Suppressor macrophage treated with lipopolysaccharide for 4 hours (primary cell): ENCODE measurements at regions not wholly inside any gene's neighbourhood (a gene's known extent, or its start where the extent isn't known, plus 50 kb on each side); places are given as distances from the start of the nearest gene placed in this dataset.

Experiments
- DNase-seq: peaks from one replicate; pipeline ENCODE4 v3.0.0-alpha.2; 2020

DNA sequence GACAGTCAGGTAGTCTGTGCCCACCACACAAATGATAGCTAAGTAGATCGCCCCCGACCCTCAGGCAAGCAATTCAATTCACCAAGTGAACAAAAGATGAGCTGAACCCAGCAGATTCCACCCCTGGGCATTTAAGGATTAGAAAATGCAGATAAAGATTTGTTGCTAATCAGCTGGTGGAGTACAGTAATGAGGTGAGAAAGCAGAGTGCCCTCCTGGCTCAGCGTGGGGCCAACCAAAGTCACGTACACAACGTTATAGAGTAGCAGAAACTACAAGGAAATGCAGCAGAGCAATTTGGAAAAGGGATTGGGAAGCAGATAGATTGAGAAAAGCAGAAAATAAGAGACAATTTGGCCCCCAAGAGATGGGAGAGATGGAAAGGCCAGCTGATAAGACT is 91.2 kb downstream of the SOX9 start:
- no peak for DNase-seq

DNA sequence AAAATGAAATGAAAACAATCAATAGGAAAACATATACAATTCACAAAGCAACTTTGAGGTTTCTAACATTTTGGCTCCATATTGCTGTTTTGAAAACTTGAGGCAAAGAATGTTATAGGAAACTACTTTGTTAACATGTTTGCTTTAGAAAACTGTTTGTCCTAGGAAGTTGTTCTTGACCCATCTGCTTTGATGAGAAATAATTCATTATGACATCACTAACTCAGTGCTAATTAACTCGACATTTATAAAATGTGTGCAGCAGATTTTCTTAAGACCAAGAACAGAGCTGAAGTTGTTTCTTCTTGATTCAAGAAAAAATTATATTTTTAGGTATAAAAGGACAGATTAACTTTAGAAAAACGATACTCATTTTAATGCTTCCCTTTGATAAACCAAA is 94.7 kb downstream of the SOX9 start:
- no peak for DNase-seq

DNA sequence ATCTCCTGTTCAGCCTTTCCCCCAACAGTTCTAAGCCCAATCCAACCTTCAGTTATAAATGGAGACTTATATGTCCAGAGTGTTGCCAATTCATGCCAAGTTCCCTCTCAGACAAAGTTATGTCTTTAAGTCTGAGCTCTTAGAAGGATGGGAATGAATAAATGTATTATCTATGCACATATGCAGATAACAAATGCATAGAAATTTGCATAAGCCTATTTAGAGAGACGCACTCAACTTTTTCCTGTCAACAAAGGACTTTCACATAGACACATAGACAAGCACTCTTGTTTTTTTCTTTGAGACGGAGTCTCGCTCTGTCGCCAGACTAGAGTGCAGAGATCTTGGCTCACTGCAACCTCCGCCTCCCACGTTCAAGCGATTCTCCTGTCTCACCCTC is 95.1 kb downstream of the SOX9 start:
- DNase-seq = no peak

DNA sequence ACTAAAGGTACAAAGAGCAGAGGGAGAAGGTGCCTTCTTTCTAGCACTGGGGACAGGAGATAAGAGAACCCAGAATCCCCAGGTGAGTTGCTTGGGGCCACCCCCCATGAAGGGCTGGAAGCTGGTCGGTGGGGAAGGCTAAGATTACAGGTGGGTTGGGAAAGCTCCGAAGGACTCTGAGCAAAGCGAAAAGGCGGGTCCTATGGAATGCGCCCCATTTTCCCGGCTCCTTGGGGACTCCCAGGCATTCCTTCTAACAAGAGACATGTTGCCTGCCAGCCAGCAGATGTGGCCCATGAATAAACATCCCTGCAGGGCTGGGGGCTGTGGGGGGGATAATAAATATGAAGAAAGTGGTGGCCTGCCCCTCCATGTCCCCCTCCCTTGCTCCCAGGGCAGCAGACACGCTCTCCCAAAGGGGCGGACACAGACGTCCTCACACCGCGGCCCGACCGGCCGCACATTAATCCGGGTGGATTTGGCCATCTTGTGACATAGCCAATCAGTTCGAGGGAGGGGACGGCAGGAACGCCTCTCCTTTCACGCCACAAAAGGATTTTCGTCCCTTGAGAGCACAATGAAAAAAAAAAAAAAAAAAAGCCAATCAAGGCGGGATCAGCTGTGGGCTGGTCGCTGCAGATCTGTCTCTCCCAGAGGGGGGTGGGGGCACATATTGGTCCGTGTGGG is 98.5 kb downstream of the SOX9 start:
- no peak for DNase-seq

DNA sequence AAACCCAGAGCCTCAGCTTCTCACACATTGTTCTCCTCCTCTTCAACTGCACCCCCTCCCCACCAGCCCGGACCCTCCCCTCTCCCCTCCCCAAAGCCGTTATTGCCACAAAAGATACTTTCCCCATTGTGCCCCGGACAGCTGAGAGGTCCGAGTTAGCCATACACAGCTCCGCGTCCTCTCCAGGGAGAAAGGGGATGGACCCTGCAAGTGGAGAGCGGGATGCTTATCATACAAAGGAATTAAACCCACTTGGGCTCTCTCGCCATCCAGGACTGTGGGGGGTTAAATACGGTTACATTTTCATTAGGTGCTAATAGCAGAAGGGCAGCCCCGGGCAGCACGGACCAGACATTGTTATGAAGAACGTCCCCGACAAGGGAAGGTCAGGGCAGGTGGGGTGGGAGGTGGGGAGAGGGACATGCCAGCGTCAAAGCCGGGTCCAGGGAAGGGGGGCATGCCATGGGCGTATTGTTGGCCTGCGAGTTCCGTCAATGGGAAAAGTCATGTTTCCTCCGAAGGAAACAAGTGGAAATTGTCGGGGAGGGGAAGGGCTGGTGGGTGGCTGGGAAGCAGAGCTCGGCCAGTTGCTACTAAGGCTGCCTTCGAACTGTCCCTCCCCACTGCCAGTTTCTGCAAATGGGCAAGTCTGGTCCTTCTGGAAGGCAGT is 99.1 kb downstream of the SOX9 start:
- DNase-seq = no peak

DNA sequence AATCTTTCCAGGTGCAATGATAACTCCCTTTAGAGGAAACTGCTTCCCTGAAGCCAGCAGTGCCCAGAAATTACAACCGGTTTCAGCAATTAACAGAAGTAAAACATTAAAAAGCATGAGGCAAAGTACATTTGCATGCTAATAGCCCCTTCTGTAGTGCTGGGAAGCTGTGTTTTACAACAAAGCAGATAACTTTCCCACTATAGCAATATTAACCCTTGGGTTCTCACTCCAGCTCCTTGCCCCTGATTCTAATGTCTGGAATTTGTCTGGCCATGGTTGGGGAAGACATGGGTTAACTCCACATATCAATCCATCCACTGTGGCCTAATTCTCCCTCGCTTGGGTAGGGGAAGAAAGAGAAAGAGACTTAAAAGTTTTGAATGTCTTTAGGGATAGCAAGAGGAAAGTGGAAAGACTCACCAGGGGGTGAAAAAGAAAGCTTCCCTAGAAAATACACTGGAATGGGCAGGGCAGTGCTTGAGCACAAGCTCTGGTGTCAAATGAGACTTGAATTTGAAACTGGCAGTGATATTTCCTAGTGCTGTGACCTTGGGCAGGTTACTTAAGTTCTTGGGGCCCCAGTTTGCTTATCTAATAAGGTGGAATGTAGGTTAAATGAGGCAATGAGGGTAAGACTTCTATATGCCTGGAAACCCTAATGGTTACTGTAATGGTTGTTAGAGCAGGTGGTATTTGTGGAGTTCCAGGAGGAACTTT is 102.0 kb downstream of the SOX9 start:
- no peak for DNase-seq

DNA sequence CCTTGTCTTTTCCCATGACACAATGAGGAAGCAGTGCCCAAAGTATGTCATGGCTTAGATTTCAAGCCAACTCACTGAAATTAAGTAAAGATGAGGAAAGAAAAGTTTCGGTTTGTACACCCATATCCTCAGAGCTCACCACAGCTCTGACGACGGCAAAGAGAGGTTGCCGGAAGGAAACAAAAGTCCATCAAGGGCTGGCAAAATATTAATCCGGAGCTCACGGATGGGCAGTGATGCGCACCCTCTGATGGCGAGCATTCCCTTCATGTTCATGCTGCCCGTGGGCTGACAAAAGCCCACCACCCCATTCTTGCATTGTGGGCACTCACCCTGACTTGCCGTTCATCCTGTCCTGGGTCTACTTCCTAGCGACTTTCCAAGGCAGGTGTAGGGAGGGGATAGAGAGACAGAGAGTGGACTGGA is 103.1 kb downstream of the SOX9 start:
- no peak for DNase-seq

DNA sequence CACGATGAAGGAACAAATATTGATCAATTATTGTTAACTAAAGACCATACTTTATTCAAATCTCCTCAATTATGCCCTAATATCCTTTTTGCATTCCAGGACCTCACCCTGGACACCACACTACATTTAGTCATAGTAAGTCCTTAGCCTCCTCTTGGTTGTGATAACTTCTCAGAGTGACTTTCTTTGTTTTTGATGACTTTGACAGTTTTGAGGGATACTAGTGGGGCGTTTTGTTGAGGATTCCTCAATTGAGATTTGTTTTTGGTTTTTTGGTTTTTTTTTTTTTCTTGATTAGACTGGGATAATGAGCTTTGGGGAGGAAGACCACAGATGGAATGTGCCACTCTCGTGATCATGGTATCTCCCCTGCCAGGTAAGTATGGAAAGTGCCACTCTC is 105.5 kb downstream of the SOX9 start:
- DNase-seq = no peak

DNA sequence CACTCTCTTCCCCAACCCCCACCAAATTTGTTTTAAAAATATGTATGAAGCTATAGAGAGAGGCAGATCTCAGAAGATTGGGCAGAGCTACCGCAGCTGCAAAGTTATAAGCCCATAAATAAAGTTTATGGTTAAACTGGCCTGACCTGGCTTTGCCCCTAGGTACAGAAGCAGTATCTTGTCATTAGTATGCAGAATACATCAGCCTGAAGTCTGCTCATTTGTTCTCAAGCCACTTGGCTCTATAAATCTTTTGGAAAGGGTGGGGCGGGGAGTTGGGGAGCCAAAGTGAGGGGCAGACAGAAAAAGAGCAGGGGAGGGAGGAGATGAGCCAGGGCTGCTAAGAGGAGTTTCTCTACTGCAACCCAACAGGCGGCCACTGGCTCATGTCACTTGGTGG is 113.2 kb downstream of the SOX9 start:
- DNase-seq = no peak

DNA sequence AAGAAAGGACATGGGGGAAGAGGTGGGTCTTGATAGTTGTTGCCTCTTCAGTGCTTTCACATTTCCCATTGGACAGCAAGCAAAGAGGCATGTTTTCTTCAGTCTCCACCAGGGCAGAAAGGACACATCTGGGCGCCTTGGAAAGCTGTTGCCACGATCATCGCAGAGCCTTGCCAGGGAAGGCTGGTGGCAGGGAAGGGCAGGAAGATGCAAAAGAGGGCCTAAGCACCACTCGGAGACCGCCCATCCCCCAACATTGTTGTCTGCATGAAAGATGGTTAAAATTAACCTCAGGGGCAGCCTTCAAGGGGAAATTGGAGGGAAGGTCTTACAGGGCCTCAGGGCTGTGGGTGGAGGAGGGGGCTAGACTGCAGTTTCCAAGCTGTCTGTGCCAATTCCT is 114.2 kb downstream of the SOX9 start:
- no peak for DNase-seq

DNA sequence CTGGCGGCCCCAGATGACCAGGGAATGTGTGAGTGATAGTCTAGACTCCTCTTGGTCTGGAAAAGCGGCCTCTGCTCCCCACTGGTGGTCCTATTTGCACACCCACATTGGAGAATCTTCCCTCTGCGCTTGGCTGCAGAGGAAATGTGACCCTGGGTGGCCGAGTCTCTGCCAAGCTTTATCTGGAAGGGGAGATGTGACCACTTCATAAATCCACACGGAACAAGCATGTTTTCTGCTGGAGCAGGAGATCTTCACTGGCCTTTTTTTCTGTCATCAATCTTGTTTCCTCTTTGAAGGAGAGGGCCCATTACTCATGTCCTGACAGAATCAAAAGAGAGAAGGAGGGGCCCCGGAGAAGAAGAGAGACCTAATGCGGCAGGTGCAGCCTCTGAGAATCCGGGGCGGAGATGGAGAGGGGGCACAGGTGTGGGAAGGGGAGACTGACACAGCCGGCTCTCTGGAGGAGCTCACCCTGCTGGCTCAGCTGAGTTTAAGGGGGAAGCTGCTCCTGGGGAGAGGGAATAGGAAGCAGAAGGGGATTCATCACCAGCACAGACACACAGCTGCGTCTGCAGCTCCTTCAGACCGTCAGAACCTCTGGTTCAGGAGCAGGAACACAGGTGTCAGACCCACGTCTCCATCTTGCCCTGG is 116.3 kb downstream of the SOX9 start:
- no peak for DNase-seq

DNA sequence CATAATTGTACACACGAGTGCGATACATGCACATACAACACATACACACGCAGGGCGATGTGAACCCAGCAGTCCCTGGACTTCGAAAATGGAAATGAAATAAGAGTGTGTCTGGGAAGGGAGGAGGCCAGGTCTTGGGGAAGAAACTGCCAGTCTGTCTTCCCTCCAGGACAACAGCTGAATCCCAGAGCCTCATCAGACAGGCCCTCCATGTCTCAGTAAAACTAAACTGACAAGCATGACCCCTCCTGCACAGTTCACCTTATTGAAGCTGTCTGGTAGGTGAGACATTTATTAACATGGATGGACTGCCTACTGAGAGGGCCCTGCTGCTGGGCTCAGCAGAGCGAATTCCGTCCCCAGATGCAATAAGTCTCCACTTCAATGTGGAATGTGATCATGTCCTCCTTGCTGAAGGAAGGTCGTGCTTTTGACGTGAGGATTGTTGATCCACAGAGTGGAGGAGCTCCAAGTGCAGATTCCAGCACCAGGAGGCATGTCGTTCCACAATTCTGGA is 117.4 kb downstream of the SOX9 start:
- DNase-seq = no peak

DNA sequence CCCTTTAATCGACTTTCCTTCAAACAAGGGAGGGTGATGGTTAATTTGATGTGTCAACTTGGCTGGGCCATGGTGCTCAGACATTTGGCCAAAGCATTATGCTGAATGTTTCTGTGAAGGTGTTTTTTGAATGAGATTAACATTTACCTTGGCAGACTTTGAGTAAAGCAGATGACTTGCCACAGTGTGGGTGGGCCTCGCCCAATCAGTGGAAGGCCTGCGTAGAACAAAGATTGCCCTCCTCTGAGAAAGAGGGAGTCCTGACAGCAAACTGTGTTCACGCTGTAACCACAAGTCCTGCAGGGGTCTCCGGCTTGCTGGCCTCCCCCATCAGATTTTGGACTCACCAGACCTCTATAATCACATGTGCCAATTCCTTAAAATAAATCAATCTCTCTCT is 118.7 kb downstream of the SOX9 start:
- DNase-seq = no peak

DNA sequence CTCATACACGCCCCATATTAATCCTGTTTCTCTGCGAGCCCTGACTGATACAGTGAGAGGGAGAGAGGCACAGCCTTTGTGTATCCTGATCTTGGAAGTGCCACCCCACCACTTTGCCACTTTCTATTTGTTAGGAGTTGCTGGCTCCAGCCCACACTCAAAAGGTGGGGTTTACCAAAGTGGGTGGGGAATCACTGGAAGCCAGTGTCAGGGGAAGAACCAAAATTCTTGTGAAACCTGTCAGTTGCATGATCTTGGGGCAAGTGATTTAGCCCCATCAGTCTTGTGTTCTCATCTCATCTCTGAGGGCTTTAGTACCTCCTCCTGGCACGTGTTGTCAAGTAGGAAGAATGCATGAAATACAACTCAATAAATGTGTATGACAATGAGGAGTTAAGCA is 119.5 kb downstream of the SOX9 start:
- no peak for DNase-seq

DNA sequence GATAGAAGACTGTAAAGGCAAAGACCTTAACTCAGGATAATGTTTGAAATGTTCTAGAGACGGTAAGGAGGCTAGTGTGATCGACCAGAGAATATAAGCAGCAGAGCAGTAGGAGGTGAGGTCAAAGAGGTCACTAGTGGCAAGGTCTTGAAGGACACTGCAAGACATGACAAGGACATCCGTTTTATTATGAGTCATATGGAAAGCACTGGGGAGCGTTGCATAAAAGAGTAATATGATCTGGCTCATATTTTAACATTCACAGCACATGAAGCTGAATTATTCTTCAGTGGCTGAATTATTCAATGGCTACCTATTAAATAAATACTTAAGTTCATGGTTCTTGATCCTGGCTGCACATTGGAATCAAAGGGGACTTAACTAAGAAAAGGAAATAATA is 123.7 kb downstream of the SOX9 start:
- no peak for DNase-seq

DNA sequence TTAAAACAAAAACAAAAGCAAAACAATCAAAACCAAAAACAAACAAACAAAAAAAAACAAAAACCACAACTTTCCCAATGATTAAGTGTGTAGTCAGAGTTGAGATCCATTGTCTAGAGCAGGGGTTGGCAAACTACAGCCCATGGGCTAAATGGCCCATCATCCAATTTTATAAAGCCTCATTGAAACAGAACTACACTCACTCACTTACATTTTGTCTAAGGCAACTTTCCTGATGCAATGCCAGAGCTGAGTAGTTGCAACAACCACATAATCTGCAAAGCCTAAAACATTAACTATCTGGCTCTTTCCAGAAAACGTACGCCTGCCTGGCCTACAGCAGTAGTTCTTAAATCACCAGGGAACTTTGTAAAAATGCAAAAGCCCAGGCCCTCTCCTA is 124.1 kb downstream of the SOX9 start:
- DNase-seq = no peak

DNA sequence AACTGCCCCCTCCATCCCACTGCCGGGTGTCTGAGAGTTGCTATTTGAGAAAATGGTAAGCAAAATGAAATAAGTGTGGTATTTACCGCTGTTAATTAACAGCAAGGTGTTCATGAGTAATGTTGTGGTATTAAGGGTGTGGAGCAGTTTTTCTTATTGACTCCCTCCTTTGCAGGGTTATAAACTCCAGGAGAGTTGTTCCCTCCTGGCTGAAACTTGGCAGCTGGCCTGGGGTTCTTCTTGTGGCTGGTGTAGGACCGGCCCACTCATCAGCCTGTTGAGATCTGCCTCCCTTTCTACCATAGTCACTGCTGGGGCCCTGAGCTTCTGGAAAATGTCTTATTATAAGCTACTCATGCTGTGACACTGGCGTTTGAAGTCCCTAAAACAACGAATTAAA is 128.6 kb downstream of the SOX9 start:
- no peak for DNase-seq

DNA sequence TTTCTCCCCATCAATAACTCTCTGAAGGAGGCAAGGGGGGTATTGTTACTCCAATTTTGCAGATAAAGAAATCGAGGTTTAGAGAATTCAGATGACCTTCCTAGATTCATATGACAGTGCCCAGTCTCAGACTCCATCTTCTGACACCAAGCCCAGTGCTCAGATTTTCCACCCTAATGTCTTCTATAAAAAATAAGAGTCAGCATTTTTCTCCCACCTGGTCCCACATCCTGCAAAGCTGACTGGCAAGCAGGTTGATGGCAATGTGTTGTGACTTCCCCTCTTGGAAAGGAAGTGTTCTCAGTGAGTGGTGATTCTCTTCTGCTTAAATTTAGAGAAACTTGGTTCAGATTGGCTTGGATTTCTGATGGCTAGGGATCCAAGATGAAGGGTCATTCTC is 129.4 kb downstream of the SOX9 start:
- DNase-seq = no peak

DNA sequence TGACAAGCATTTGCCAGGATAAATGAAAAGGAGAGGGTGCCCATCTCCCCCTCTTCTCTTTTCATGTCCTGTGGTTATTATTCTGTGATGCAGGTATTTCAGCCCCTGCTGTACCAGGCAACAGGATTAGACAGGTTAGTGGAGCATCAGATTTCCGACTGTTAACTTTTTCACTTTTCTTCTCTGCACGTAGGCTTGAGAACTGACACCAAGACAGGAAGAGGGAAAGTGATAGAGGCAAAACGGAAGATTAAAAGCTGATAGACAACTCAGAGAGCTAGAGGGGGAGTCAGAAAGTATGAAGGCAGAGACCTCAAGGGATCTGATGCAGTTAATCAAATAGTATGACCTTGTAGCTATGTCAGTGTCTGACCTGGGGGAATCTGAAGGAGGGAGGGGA is 132.8 kb downstream of the SOX9 start:
- no peak for DNase-seq

DNA sequence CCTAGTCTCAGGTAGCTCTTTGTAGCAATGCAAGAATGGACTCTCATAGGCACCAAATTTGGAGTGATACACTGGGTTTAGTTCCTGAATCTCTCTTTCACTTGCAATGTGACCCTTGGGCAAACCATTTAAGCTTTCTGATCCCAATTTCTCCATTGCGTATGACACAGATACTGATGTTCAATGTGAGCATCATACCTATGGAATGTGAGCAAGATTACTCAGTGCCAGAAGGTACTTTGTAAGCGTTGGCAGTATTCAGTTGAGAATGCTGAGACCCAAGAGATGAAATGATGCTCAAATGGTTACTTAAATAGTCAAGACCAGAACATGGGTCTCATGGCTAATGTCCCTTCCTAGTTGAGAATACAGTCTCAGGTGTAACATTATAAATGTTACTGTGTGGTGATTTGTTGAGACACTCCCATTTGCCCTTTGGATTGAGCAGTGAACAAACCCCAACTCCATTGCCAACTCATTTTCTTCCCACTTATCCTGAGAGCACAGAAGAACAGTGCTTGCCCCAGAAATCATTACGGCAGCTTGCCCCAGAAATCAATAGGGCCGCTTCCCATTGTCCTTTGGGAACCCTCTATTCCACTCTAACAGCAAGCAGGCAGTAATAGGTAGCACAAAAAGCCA is 134.1 kb downstream of the SOX9 start:
- DNase-seq = no peak

DNA sequence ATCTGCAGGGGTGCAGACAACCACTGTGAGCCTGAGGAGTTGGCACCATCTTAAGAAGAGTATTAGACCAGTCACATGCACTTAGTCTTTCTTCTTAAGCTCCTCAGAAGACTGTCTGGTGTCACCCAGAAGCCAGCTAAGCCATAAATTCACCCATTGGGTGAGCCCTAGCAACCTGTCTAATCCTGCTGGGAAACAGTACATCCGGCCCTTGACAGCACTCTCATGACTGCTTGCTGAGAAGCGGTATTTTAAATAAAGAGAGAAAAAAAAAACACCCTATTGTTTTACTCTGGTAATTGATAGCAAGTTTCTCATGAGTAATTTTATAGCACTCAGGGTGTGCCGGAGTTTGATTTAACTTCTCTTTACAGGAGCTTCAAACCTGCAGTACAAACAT is 134.7 kb downstream of the SOX9 start:
- DNase-seq = no peak

DNA sequence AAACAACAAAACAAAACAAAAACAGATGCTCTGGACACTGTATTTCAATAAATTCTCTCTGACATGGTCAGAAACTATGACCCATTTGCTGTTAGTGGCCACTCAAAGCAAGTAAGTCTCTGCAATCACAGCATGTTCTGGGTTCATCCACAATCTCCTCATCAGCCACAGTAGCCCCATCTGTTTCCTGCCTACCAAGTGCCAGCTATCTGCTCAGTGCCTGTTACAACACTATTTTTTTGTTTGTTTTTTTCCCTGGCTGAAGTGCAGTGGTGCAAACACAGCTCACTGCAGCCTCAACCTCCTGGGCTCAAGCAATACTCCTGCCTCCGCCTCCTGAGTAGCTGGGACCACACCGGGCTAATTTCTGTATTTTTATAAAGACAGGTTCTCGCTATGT is 137.9 kb downstream of the SOX9 start:
- no peak for DNase-seq

DNA sequence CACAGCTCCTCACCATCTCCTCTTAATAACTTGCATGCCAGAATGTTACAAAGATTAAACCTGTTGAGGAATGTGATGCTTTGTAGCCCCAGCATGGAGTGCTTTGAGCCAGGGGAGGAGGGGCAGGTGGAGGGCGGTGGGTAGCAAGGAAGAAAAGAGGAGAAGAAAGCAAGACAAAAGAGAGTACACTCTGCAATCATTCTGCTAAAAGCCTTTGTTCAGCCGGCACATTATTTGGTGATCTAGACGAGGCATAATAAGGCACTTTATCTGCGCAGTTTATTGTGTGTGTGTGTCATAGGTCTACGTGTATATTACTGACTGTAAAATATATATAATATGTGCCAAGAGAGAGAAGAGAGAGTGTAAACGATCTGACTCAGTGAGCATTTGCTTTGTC is 139.1 kb downstream of the SOX9 start:
- DNase-seq = no peak
